A673 (cell line): ENCODE measurements at regions not wholly inside any gene's neighbourhood (a gene's known extent, or its start where the extent isn't known, plus 50 kb on each side); places are given as distances from the start of the nearest gene placed in this dataset.

ENCODE experiments used
- EZH2 ChIP-seq: fragments of 200-600 bp; sonication (generic); IDR thresholded peaks from 2 replicates; pipeline ENCODE4 v1.6.1; 2017; ENCODE audit warnings: borderline replicate concordance, low read depth, mild to moderate bottlenecking, mixed read lengths, antibody characterized with exemption, low read length; ENCODE audit not compliant: poor library complexity, severe bottlenecking
- TF ChIP-seq, protein P1 (sequence below): fragments of 300-800, 200-600 bp; sonication (generic); conservative IDR thresholded peaks from 2 replicates; pipeline ENCODE4 v1.5.1; 2017; ENCODE audit warnings: low read depth, mild to moderate bottlenecking, antibody characterized with exemption, low read length, moderate library complexity, mixed read lengths

DNA sequence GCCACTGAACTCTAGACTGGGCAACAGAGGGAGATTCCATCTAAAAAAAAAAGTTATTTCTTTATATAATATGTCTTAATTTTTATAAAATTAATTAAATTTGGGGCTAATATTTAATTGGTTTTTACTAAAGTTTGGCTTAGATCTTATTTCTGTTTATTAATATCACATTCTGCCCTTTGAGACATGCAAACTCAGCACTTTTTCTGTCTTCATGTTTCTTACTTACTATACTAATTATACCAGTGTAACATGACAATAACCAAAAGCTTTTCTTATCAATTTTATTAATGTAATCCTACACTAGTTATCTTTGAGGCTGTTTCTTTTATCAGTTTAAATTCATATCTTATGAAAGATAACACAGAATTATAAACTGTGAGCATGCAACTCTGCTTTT lies 475.9 kb upstream of the GRID2 start:
- TF ChIP-seq, protein P1, sequence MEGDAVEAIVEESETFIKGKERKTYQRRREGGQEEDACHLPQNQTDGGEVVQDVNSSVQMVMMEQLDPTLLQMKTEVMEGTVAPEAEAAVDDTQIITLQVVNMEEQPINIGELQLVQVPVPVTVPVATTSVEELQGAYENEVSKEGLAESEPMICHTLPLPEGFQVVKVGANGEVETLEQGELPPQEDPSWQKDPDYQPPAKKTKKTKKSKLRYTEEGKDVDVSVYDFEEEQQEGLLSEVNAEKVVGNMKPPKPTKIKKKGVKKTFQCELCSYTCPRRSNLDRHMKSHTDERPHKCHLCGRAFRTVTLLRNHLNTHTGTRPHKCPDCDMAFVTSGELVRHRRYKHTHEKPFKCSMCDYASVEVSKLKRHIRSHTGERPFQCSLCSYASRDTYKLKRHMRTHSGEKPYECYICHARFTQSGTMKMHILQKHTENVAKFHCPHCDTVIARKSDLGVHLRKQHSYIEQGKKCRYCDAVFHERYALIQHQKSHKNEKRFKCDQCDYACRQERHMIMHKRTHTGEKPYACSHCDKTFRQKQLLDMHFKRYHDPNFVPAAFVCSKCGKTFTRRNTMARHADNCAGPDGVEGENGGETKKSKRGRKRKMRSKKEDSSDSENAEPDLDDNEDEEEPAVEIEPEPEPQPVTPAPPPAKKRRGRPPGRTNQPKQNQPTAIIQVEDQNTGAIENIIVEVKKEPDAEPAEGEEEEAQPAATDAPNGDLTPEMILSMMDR = no peak
- TF ChIP-seq EZH2 = no peak
